ENCODE measurements at regions not wholly inside any gene's neighbourhood (a gene's known extent, or its start where the extent isn't known, plus 50 kb on each side); places are given as distances from the start of the nearest gene placed in this dataset.
A peak's percentile ranks its signal among the peaks of the same experiment; 100 is the strongest.
"Not testable (repeated sequence)": the region's sequence is repeated elsewhere in the genome, so short reads cannot be mapped to it uniquely, and the experiment has no call there.

DNA sequence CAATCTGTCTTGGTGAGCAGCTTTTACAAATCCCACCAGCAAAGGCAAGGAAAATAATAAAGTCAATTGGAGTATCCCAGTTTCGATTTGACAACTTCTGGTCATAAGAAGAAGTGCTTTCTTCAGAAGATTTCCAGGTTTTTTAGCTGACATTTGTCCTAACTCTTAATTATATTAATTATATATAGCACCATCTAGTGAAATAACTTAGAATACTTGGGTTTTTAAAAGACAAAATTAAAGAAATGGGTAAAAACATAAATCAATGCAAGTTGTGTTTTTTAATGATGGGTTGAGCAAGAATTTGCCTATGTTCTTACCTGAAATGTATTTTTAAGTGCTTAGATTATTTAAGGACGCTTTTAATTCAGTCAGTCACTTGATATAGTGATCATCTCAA, 421.8 kb downstream of the ACTL7B start:
- FAIRE-seq: no peak
- DNase-seq (ENCODE audit: insufficient read length, low spot score): no peak

DNA sequence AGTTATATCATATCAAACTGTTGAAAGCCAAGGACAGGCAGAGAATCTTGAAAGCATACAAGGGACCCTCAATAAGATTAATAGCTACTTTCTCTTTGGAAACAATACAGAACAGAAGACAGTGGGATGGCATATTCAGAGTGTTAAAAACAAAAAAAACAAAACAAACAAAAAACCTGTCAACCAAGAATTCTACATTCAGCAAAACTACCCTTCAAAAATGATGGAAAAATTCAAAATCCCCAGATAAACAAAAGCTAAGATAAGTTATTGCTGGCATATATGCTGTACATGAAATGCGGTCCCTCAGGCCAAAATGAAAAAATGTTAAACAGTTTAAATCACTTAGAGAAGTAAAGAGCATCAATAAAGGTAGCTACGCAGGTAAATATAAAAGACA, 425.1 kb downstream of the ACTL7B start:
- no peak for DNase-seq (ENCODE audit: insufficient read length, low spot score)
- FAIRE-seq: no peak

DNA sequence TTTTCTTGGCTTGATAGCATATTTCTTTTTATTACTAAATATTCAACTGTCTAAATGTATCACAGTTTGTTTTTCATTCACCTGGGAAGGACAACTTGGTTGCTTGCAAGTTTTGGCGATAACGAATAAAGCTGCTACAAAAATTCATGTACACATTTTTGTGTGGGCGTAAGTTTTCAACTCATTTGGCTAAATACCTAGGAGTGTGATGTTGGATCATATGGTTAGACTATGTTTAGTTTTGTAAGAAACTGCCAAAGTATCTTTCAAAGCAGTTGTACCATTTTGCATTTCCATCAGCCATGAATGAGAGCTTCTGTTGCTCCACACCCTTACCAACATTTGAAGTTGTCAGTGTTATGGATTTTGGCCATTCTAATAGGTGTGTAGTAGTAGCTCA, 428.0 kb downstream of the ACTL7B start:
- DNase-seq (ENCODE audit: insufficient read length, low spot score): no peak
- FAIRE-seq: no peak

DNA sequence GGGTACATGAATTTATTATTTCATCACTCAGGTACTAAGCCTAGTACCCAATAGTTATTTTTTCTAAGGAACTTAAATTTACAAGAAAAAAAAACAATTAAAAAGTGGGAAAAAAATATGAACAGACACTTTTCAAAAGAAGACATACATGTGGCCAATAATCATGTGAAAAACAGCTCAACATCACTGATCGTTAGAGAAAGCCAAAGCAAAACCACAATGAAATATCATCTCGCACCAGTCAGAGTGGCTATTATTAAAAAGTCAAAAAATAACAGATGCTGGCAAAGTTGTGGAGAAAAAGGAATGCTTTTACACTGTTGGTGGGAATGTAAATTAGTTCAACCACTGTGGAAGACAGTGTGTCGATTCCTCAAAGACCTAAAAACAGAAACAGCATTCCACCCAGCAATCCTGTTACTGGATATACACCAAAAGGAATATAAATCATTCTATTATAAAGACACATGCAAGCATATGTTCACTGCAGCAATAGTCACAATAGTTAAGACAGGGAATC, 429.3 kb downstream of the ACTL7B start:
- DNase-seq (ENCODE audit: insufficient read length, low spot score); FAIRE-seq: not testable (repeated sequence)

DNA sequence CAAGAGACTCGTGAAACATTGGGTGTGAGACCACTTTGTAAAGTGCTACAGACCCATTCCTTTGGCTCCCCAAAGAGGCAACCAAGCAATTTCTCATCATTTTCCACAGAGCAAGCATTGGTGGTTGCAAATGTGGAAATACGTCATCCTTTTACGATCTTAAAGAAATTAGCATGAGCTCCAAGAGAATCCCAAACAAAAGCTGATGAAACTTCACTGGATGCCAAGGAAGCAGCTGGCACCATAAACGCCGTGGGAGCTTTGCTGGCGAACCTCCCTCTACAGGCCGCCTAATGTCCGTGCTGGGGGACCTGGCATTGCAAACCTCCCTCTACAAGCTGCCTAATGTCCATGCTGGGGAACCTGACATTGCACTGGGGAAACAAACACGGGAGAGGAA, 432.4 kb downstream of the ACTL7B start:
- FAIRE-seq: no peak

DNA sequence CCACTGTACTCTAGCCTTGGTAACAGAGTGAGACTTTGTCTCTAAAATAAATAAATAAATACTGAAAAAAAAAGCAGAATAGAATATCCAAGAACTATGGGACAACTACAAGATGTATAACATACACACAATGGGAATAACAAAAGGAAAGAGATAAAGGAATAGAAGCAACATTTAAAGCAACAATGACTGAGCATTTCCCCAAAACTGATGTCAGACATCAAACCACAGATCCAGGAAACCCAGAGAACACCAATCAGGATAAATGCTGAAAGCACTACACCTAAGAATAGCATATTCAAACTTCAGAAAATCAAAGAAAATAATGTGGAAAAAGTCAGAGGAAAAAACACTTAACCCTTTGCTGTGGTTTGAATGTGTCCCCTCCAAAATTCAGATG, 436.4 kb downstream of the ACTL7B start:
- FAIRE-seq (no peak), DNase-seq (ENCODE audit: insufficient read length, low spot score) (no peak)

More for the DNA sequence above, 432.4 kb downstream of the ACTL7B start:
- DNase-seq (ENCODE audit: insufficient read length, low spot score): no peak

DNA sequence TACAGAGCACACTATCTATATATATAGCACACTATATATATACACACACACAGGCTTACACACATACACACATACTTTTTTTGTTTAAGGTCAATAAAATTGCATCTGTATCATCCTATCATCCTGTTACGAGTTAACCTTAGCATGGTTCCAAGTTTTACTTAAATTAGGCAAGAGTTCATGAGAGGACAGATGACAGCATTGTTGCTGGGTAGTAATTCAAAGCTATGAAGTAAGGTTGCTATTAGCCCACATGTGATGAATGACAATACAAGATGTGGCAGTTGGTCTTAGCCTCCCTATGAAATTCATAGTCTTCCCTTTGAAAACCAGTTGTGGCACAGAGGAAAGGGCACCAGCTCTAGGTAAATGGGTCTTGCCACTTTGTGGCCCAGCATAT, 438.1 kb downstream of the ACTL7B start:
- no peak for FAIRE-seq
- no peak for DNase-seq (ENCODE audit: insufficient read length, low spot score)

DNA sequence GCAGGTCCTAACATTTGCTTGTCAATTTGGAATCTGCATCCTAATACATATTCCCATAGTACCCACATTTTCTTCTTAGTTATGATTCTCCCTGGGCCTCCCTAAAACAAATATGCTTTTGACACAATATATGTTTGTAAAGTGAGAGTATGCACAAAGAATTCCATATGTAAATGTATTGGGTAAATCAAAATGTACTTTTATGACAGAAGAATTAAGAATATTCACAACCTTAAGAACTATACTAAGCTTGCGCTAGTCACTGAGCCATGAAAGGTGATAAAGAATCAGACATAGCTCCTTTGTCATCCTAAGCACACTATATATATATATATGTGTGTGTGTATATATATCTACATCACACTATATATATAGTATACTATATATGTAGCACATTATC, 438.5 kb downstream of the ACTL7B start:
- FAIRE-seq: no peak
- DNase-seq (ENCODE audit: insufficient read length, low spot score): no peak

DNA sequence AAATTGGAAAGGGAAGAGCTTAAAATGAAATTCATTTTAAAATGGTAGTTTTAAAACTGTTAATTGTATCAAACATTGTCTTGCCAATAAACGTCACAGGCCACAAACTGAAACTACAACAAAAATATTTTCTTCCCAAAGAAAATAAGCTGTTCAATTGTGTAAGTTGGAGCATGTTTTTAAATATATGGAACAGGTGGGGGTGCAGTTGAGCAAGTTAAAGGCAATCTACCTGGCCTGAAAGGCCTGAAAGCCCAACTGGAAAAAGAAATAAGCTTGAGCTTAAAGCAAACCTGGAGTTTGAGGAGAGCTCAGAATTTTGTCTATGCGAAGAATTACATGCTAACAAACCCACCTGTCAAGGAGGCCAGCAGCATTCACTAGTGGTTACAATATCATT, 439.5 kb downstream of the ACTL7B start:
- DNase-seq (ENCODE audit: insufficient read length, low spot score) (no peak), FAIRE-seq (no peak)

DNA sequence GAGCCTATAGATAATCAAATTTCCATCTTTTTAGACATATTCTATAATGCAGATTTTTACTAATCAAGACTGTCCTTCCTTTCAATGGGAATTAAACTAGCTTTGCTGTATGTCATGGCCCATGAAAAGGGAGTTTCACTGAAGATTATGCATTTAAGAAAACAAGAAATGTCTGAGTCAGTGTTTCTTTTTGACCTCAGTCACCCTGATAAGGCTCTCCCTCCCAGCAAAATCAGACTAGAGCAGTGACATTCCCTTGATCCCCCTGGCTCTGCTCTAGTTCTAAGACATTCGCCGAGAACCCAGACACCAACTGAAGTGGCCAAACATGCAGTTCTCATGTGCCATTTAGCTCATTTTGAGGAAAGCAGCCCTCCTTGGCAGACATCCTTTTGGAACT, 442.0 kb downstream of the ACTL7B start:
- DNase-seq (ENCODE audit: insufficient read length, low spot score) (no peak), FAIRE-seq (no peak)

DNA sequence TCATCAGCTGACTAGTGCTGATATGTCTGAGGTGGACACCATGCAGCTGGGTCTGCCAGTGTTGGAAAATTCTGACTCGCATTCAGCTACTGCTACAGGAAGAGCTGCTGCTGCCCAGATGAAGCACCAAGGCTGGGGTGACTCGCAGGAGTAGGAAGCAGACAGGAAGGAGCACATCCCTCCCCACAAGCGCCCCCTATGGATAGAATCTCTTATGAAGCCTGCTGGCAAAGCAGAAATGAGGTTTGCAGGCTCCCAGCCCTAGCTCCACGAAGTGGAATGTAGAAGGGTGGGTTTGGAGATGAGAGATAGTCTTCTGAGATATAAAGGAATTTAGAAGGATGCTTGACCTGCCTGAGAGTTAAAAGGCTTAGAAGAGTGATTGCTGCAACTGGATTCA, 443.0 kb downstream of the ACTL7B start:
- DNase-seq (ENCODE audit: insufficient read length, low spot score): peak; percentile 5
- FAIRE-seq: no peak

DNA sequence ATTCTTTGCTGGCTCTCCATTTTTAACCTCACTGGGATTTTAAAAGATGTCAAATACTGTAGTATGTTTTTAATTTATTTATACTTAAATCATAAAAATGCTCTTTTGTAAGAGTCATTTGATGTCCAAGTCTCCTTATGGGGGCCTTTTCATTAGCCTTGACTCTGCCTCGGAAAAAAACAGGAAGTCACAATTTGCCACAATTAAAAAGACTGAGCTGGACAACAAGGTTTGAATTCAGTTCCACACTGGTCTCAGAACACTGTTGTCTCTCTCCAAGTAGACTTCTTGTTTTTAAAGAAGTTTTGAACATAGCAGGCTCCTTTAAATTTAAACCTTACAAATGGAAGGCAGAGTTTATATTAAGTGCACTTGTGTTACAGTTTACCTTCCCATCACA, 444.2 kb downstream of the ACTL7B start:
- FAIRE-seq (no peak), DNase-seq (ENCODE audit: insufficient read length, low spot score) (no peak)

DNA sequence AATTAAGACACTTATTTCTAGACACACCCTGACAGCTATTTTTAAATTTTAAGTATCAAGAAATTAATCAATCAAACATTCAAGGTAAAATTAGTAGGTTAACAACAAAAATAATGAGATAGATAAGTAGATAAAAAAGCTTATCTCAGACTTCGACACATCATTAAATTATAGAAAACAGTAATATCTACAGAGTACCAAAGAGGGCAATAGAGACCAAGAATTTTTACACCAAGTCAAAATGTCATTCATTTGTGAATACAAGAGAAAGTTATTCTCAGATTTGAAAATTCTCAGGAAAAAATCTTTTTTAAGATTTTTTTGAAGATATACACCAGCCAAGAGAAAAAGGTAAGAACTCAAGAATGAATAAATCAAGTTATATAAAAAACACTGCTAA, 445.6 kb downstream of the ACTL7B start:
- FAIRE-seq (no peak), DNase-seq (ENCODE audit: insufficient read length, low spot score) (no peak)

DNA sequence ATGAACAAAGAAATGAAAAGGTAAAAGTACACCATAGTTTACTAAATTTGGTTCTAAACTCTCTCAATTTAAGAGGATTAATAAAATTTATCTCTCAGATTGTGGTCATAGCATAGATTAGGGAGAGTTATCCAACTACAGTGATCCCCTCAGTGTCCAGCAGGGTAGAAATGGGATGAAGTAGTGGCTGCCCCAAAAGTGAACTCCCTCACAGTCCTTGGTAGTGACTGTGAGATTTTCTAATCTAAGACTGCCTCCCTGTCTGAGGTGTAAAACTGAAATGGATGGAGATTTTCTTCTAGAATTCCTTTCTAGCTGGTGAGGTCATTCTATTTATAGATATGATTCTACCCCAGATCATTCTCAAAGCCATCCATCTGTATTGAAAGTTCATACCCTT, 455.5 kb downstream of the ACTL7B start:
- FAIRE-seq (no peak), DNase-seq (ENCODE audit: insufficient read length, low spot score) (no peak)

DNA sequence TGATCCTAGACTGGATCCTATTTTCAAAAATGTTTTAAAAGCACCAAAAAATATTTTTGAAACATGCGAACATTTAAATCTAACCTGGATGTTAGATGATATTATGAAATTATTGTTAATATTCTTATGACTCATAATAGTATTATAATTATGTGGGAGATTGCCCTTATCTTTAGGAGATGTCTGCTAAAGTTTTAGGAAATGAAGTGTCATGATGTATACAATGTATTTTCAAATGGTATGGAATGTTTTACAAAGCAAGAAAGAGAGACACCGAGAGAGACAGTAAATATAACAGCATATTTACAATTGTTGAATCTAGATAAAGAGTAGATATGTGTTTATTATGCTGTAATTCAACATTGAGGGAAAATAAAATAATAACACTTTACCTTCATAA, 455.9 kb downstream of the ACTL7B start:
- DNase-seq (ENCODE audit: insufficient read length, low spot score): no peak
- no peak for FAIRE-seq

DNA sequence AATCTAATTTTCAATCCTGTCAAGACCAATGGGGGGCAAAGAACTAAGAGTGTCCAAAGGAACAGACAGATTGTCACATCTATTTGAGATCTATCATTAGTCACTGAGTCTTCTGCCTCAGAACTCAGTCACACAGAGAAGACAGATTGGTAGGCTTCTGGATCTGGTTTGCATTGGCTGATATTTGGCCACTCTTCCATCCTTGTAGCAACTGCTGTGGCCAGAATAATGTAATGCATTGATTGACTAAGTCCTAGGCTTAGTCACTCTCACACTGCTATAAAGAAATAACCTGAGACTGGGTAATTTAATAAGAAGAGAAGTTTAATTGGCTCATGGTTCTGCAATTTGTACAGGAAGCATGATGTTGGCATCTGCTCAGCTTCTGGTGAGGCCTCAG, 458.5 kb downstream of the ACTL7B start:
- DNase-seq (ENCODE audit: insufficient read length, low spot score): no peak
- FAIRE-seq: no peak

DNA sequence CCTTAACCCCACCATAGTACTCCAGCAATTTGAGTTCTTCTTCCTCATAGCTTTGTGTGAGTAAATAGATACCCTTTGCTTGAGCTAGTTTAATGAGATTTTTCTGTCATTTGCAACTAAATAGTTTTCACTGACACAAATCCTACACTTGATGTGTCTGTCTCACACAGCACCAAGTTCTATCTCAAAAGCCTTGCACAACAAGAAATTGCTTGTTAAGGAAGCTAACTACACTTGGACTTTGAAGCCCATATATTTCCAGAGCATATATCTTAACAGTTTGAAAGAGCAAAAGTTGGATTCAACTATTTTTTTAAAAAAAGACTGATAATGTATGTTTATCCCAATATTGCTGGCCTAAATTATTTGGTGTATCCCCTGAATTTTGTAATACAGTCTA, 459.2 kb downstream of the ACTL7B start:
- DNase-seq (ENCODE audit: insufficient read length, low spot score): no peak
- no peak for FAIRE-seq

DNA sequence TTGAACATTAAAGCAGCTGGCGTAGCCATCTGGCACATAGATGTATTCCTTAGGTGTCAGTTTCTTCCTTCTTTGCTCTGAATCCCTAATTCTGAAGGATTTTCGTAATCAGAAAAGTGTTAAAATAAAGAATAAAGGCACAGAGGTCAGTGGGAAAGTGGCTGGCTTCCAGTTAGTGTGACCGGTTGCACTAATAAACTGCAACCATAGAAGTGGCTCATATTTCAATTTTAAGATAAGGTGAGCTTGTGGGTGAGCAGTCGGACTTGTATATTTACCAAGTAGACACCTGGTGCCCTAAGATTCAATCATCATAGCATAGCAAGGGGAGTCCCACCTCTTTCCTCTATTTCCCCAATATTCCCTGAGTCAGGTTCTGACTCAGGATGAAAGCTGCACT, 459.6 kb downstream of the ACTL7B start:
- DNase-seq (ENCODE audit: insufficient read length, low spot score): no peak

DNA sequence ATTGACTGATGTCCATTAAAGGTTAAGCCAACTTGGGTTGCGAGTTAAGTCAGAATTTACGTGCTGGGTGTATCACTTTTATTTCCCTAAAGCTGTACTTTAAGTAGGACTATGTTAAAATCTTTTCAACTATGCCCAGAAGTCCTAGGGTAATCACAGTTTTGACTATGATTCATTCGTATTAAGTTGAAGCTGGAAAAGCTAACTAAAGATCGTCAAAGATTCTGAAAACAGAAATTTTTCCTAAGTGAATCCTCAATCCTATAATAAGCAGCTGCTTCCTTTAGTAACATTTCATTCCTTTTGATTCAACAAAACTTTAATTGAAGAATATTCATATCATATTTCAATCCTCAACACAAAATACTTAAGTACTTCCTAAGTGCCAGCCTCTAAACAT, 460.4 kb downstream of the ACTL7B start:
- FAIRE-seq (no peak), DNase-seq (ENCODE audit: insufficient read length, low spot score) (no peak)

More for the DNA sequence above, 459.6 kb downstream of the ACTL7B start:
- no peak for FAIRE-seq

DNA sequence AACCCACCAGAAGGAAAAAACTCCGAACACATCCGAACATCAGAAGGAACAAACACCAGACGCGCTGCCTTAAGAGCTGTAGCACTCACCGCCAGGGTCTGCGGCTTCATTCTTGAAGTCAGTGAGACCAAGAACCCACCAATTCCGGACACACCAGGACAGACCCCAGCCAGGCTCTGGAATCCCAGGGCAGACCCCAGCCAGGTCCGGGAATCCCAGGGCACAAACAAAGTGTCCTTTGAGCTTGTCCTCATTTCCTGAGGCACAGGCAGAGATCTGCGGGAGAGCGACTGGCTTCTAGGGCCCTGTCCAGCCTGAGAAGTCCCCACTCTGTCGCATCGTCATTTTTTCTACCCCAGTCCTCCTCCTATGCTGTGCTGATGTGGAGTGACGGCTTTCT, 461.1 kb downstream of the ACTL7B start:
- DNase-seq (ENCODE audit: insufficient read length, low spot score): no peak
- FAIRE-seq: no peak

DNA sequence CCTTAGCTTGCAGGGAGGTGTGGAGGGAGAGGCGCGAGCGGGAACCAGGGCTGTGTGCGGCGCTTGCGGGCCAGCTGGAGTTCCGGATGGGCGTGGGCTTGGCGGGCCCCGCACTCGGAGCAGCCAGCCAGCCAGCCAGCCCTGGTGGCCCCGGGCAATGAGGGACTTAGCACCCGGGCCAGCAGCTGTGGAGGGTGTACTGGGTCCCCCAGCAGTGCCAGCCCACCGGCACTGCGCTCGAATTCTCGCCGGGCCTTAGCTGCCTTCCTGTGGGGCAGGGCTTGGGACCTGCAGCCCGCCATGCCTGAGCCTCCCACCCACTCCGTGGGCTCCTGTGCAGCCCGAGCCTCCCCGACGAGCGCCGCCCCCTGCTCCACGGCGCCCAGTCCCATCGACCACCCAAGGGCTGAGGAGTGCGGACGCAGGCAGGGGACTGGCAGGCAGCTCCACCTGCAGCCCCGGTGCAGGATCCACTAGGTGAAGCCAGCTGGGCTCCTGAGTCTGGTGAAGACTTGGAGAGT, 462.2 kb downstream of the ACTL7B start:
- not testable (repeated sequence) for FAIRE-seq; DNase-seq (ENCODE audit: insufficient read length, low spot score)

DNA sequence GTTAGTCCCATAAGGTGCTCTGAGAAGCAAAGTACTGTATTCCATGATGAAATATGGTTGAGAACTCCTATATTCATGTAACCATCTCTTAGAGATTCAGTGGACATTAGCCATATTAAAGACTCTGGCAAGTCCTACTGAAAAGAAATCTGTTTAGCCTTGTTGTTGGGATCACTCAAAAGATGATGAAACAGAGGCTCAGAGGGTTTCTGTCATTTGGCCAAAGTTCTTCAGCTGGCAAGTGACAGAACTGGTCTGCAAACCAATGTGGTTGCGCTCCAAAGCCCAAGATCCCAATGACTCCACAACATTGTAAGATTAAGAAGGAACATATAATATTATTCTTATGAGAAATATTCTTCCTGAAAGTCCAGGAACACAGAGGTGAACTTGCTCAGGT, 462.9 kb downstream of the ACTL7B start:
- DNase-seq (ENCODE audit: insufficient read length, low spot score): no peak
- no peak for FAIRE-seq

DNA sequence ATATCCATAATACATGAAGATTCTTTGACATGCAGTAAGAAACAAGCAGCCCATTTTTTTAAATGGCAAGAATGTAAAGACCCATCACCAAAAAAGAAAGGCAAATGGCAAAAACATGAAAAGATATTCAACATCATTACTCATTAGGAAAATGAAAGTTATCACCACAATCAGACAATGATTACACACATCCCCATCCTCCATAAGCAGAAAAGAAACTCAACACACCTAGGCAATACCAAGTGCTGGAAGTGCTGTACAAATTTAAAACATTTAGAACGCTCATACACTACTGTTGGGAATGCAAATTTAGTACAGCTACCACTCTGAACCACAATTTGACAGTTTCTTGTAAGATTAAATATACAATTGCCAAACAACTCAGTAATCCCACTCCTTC, 466.7 kb downstream of the ACTL7B start:
- no peak for FAIRE-seq

More for the DNA sequence above, 466.7 kb downstream of the ACTL7B start:
- DNase-seq (ENCODE audit: insufficient read length, low spot score): no peak

All from HTR-8/SVneo (cell line).